OCI-M2 (cell line): ENCODE measurements at regions not wholly inside any gene's neighbourhood (a gene's known extent, or its start where the extent isn't known, plus 50 kb on each side); places are given as distances from the start of the nearest gene placed in this dataset.
"Not testable (repeated sequence)": the region's sequence is repeated elsewhere in the genome, so short reads cannot be mapped to it uniquely, and the experiment has no call there.

Source experiments
- DNase-seq: peaks from one replicate; lab custom pipeline; 2025; ENCODE audit not compliant: unreplicated experiment; lab: John Stamatoyannopoulos, UW

GRCh38 chr2:123468071-123468470 is 557.0 kb upstream of the CNTNAP5 start:
- DNase-seq = no peak

- no peak for DNase-seq
These were observed 543.7 kb upstream of the CNTNAP5 start for GRCh38 chr2:123481406-123481805.

- no peak for DNase-seq
These were observed 540.0 kb upstream of the CNTNAP5 start for GRCh38 chr2:123485056-123485455.

- DNase-seq = no peak
These were observed 531.4 kb upstream of the CNTNAP5 start for GRCh38 chr2:123493687-123494086.

GRCh38 chr2:123495241-123495640 is 529.8 kb upstream of the CNTNAP5 start:
- no peak for DNase-seq

GRCh38 chr2:123500346-123500745 is 524.7 kb upstream of the CNTNAP5 start:
- DNase-seq = no peak

- no peak for DNase-seq
These were observed 524.1 kb upstream of the CNTNAP5 start for GRCh38 chr2:123500988-123501387.

GRCh38 chr2:123502931-123503330 is 522.2 kb upstream of the CNTNAP5 start:
- no peak for DNase-seq

- DNase-seq = no peak
These were observed 512.5 kb upstream of the CNTNAP5 start for GRCh38 chr2:123512547-123512946.

- DNase-seq = no peak
These were observed 511.7 kb upstream of the CNTNAP5 start for GRCh38 chr2:123513351-123513750.

GRCh38 chr2:123514613-123515207 is 510.4 kb upstream of the CNTNAP5 start:
- DNase-seq = no peak

GRCh38 chr2:123518367-123518766 is 506.7 kb upstream of the CNTNAP5 start:
- DNase-seq = no peak

- DNase-seq = no peak
These were observed 503.2 kb upstream of the CNTNAP5 start for GRCh38 chr2:123521854-123522253.

- DNase-seq = not testable (repeated sequence)
These were observed 502.6 kb upstream of the CNTNAP5 start for GRCh38 chr2:123522498-123522897.

- DNase-seq = no peak
These were observed 495.9 kb upstream of the CNTNAP5 start for GRCh38 chr2:123528996-123529707.

- DNase-seq = no peak
These were observed 495.1 kb upstream of the CNTNAP5 start for GRCh38 chr2:123530004-123530403.

- DNase-seq = no peak
These were observed 493.0 kb upstream of the CNTNAP5 start for GRCh38 chr2:123532126-123532525.

GRCh38 chr2:123532994-123533393 is 492.1 kb upstream of the CNTNAP5 start:
- no peak for DNase-seq

GRCh38 chr2:123540291-123540690 is 484.8 kb upstream of the CNTNAP5 start:
- no peak for DNase-seq

GRCh38 chr2:123546353-123546752 is 478.7 kb upstream of the CNTNAP5 start:
- DNase-seq = no peak

- DNase-seq = no peak
These were observed 461.6 kb upstream of the CNTNAP5 start for GRCh38 chr2:123563515-123563914.

GRCh38 chr2:123566291-123566946 is 458.7 kb upstream of the CNTNAP5 start:
- no peak for DNase-seq
